ELR (cell line): ENCODE measurements at regions not wholly inside any gene's neighbourhood (a gene's known extent, or its start where the extent isn't known, plus 50 kb on each side); places are given as distances from the start of the nearest gene placed in this dataset.
"Not testable (repeated sequence)": the region's sequence is repeated elsewhere in the genome, so short reads cannot be mapped to it uniquely, and the experiment has no call there.

Experiments used
- DNase-seq: peaks from one replicate; pipeline ENCODE4 v3.0.0-alpha.2; 2015; ENCODE audit warnings: low read depth

DNA sequence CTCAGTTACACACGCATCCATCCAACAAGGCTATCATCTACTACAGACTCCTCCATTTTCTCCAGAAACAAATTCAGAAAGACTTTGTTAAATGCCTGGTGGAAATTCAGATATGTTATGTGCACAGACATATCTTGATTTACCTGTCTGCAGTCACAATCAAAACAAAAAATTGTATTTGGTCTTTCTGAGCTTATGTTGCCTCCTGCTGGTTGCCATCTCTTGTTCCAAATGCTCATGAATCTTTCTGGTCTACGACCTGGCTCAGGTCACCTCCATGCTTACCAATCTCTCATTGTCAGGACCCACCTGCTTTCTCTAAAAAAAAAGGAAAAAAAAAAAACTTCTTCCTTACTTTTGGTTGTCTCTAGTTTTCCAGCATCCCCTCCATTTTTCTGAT is 169.2 kb upstream of the PLXNC1 start:
- peak; percentile 37 for DNase-seq

- DNase-seq = no peak
Observed at GRCh38 chr12:93980711-93981110, 167.7 kb upstream of the PLXNC1 start.

DNA sequence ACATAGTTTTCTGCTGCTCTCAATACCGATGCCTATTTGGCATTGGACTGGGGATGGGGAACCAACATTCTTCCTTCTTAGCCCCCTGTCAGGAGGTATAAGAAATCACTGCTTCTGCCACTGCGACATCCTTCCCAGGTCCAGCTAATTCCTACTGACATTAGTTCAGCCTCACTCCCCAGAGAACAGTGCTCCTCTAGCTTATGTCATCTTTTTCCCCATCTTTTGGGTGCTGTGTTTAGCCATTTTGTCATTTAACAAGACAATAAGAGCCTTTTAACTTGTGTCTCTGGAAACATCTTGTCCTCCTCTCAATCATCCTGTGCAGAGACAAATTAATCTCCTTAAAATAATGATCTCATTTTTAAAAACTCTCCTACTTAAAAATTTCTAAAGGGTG is 167.0 kb upstream of the PLXNC1 start:
- DNase-seq = no peak

DNA sequence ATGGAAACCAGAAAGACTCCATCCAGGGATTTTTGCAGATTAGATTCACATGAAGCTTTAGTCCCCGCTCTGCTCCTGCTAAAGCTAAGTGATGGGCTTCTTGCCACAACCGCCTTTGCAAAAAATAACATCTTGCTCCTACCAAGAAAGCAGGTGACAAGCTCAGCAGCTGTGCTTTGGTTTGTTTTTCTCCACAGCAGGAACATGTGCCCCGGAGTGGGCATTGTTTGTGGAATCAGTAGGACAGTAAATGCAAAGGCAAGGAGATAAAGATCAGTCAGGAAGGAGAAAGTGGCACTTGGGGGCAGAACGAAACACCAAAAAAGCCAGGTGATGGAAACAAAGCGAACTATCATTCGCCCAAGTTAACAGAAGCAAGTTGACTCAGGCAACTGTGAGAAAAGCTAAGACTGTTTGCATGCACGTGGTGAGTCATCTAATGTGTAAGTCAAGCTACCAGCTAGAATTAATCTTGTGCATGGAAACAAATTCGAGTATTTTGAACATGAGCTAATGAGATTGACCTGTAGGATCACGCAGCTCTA is 165.5 kb upstream of the PLXNC1 start:
- peak; percentile 87 for DNase-seq

GRCh38 chr12:93984005-93984404 is 164.4 kb upstream of the PLXNC1 start:
- DNase-seq = no peak

- no peak for DNase-seq
Observed at GRCh38 chr12:93989949-93990348, 158.4 kb upstream of the PLXNC1 start.

GRCh38 chr12:93990832-93991803 is 157.3 kb upstream of the PLXNC1 start:
- DNase-seq = peak; percentile 69

GRCh38 chr12:93991829-93992461 is 156.4 kb upstream of the PLXNC1 start:
- DNase-seq = no peak

GRCh38 chr12:93994721-93995120 is 153.7 kb upstream of the PLXNC1 start:
- no peak for DNase-seq

GRCh38 chr12:93996321-93996720 is 152.1 kb upstream of the PLXNC1 start:
- no peak for DNase-seq

DNA sequence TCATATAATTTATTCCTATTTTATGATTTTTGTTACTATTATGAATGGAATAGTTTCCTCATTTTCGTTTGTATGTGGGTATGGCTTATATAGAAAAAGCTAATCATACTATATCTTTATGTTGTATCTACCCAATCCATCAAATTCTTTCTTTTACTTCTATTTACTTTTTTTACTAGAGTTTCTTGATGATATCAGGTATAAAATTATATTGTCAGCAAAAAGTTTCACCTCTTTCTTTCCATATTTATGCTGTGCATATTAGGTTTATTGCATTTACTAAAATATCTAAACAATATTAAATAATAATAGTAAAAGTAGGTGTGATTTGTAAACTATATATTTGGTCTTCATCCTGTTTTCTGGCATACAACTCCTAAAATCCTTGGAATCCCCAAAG is 146.7 kb upstream of the PLXNC1 start:
- no peak for DNase-seq

- not testable (repeated sequence) for DNase-seq
Observed at GRCh38 chr12:94002925-94003324, 145.5 kb upstream of the PLXNC1 start.

DNA sequence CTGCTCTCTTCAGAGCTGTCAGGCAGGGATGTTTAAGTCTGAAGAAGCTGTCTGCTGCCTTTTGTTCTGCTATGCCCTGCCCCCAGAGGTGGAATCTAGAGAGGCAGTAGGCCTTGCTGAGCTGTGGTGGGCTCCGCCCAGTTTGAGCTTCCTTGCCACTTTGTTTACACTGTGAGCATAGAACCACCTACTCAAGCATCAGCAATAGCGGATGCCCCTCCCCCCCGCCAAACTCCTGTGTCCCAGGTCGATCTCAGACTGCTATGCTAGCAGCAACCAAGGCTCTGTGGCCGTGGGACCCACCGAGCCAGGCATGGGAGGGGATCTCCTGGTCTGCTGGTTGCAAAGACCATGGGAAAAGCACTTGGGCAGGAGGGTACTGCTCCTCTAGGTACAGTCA is 140.5 kb upstream of the PLXNC1 start:
- DNase-seq = not testable (repeated sequence)

DNA sequence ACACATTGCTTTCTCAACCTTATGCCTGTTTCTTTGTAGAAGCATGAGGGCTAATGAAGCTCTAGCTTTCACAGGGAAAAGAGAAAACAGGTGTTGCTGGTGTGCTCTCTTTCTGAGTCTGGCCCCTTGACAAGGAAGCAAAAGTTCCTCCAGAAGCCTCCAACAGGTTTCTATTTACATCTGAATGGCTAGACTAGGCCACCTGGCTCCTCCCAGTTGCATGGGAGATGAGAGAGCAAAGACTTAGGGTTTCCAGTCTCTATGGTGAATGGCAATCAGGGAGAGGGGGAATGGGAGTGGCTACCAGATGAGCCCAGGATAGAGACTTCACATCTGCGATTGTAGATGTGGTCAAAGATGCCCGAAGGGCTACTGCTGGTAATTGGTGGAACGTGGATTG is 138.1 kb upstream of the PLXNC1 start:
- no peak for DNase-seq

GRCh38 chr12:94012071-94012470 is 136.3 kb upstream of the PLXNC1 start:
- DNase-seq = no peak

GRCh38 chr12:94012590-94012989 is 135.8 kb upstream of the PLXNC1 start:
- no peak for DNase-seq

DNA sequence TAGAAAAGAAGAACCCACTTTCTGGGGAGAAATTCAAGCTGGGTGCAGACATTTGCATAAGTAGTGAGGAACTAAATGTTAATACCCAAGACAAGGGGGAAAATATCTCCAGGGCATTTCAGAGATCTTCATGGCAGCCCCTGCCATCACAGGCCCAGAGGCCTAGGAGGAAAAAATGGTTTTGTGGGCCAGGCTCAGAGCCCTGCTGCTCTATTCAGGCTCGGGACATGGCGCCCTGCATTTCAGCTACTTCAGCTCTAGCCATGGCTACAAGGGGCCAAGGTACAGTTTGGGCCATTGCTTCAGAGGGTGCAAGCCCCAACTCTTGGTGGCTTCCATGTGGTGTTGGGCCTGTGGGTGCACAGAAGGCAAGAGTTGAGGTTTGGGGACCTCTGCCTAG is 131.1 kb upstream of the PLXNC1 start:
- DNase-seq = not testable (repeated sequence)

- no peak for DNase-seq
Observed at GRCh38 chr12:94020335-94020734, 128.0 kb upstream of the PLXNC1 start.

DNA sequence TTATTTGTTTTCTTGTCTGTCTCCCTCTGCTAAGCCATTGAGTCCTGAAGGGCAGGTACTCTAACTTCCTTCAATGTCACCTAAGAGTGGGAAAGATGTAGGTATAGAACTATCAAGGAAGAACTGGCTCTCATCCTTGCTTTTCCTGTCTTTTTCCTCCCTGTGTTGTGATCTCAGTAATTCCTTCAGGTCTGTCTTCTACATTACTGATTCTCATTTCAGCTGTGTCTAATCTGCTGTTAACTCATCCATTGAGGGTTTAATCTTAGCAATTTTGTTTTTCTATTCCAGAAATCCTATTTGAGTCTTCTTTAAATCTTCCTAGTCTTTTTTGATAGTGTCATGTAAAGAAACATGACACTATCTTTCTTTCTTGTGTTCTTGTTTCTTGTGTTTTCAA is 124.5 kb upstream of the PLXNC1 start:
- DNase-seq = no peak

DNA sequence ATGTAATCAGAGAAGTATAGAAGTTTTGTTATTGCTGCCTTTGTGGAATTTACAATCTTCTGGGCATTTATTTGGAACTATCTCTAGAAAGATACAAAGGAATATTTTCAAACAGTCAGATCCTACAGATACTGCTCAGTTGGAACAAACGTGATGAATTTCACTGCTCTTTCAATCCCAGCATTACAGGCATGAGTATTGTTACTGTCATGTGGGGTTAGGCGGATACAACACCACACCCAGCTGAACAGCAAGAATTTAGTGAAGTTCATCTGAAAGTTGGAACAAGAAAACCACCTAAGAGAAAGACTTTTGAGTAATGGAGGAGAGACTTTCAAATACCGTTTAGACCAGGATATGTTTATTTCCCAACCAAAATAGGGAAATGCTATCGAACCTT is 123.3 kb upstream of the PLXNC1 start:
- no peak for DNase-seq

DNA sequence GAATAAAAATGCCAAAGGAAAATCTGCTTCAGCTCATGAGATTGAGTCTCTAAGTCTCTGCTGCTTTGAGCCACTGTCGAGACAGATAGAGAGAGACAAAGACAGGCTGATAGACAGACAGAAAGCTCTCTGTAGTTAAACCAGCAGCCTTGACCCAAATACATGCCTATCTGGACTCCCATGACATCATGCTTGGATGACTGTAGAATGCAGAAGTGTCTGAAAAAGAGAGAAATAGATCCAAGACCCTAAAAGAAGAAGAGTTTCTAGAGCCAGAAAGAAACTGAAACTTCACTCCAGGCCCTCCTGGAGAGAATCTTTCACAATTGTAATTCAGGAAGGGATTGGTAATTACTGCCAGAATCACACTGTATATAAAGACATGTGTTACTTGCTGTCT is 122.6 kb upstream of the PLXNC1 start:
- DNase-seq = no peak

DNA sequence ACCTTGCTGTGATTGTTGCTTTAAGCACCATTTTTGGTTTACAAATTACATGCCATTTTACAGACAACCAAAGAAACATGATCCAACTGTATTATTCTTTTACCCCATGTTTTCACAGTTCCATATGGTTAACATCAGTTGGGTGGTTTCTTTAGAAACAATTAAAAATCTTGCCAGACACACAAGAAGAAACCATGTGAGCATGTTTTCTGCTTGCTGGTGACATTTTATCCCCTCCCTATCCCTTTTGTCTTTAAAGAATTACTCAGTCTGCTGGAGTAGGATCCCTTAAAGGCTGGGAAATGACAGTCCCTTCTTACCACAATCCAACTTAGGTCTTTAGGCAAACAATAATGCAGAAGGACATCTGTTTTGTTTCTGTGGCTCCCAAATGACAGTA is 121.8 kb upstream of the PLXNC1 start:
- DNase-seq = no peak

GRCh38 chr12:94027561-94027960 is 120.8 kb upstream of the PLXNC1 start:
- DNase-seq = no peak
